BLaER1 treated with 17β-estradiol and CSF1 and Interleukin-3, amounts not matched to agents 10 nM and 100 nM (cell line): ENCODE measurements at regions not wholly inside any gene's neighbourhood (a gene's known extent, or its start where the extent isn't known, plus 50 kb on each side); places are given as distances from the start of the nearest gene placed in this dataset.
"Not testable (repeated sequence)": the region's sequence is repeated elsewhere in the genome, so short reads cannot be mapped to it uniquely, and the experiment has no call there.

Experiments
- H3K27ac ChIP-seq, 11 experiments: shearing (Covaris generic); formaldehyde crosslinking; 2 replicates each; pipeline ENCODE4 v1.8.1; 2022
- H3K27me3 ChIP-seq, 11 experiments: shearing (Covaris generic); formaldehyde crosslinking; 2 replicates each; pipeline ENCODE4 v1.8.1; 2022
- H3K36me3 ChIP-seq, 11 experiments: shearing (Covaris generic); formaldehyde crosslinking; 2 replicates each; pipeline ENCODE4 v1.8.1; 2022
- H3K4me1 ChIP-seq, 10 experiments: shearing (Covaris generic); formaldehyde crosslinking; 2 replicates each; pipeline ENCODE4 v1.8.1; 2022
- H3K4me2 ChIP-seq, 11 experiments: shearing (Covaris generic); formaldehyde crosslinking; 2 replicates each; pipeline ENCODE4 v1.8.1; 2022
- H3K4me3 ChIP-seq, 10 experiments: shearing (Covaris generic); formaldehyde crosslinking; 2 replicates each; pipeline ENCODE4 v1.8.1; 2022
- H3K9ac ChIP-seq, 11 experiments: shearing (Covaris generic); formaldehyde crosslinking; 2 replicates each; pipeline ENCODE4 v1.8.1; 2022
- H3K9me3 ChIP-seq, 11 experiments: shearing (Covaris generic); formaldehyde crosslinking; replicated peaks in 1 of 11; 2 replicates each; pipeline ENCODE4 v1.8.1; 2022
- H4K20me1 ChIP-seq, 11 experiments: shearing (Covaris generic); formaldehyde crosslinking; 2 replicates each; pipeline ENCODE4 v1.8.1; 2022
- Cebpa-rat ChIP-seq, 11 experiments: shearing (Covaris generic); IDR thresholded peaks; 2 replicates each; pipeline ENCODE4 v1.8.1; 2022

- H3K4me1 ChIP-seq = peaks cover 0 to 18% (median 10%) of the 10 kb centered on the region in 10 experiments; a peak in 16 of 20 replicates
- H3K4me2 ChIP-seq = peak overlapping the region in 9 of 11 experiments; percentile 6 to 49 (median 29); a peak in 15 of 22 replicates
- no peak overlapping the region for H3K4me3 ChIP-seq
- TF ChIP-seq Cebpa-rat (IDR thresholded peaks at IDR 0.05) = no peak
- peaks cover 0 to 9% (median 0%) of the 10 kb centered on the region in 11 experiments; a peak in 2 of 22 replicates for H4K20me1 ChIP-seq
- no peak overlapping the region for H3K27ac ChIP-seq
- H3K9me3 ChIP-seq = peaks cover 2 to 40% (median 24%) of the 10 kb centered on the region in 11 experiments; a peak in 18 of 22 replicates
- no peaks in the 10 kb centered on the region for H3K27me3 ChIP-seq
- H3K9ac ChIP-seq = no peak overlapping the region
- peaks cover 0 to 8% (median 3%) of the 10 kb centered on the region in 11 experiments; a peak in 5 of 22 replicates for H3K36me3 ChIP-seq
Measured at GRCh38 chr10:29712108-29712507, 77.3 kb upstream of the SVIL start.

- Histone ChIP-seq H4K20me1 (peaks cover 0 to 9% (median 0%) of the 10 kb centered on the region in 11 experiments; a peak in 2 of 22 replicates), H3K27me3 (no peaks in the 10 kb centered on the region), H3K9ac (no peak overlapping the region), H3K9me3 (peaks cover 10 to 42% (median 22%) of the 10 kb centered on the region in 11 experiments; a peak in 19 of 22 replicates), H3K36me3 (peaks cover 0 to 11% (median 4%) of the 10 kb centered on the region in 11 experiments; a peak in 7 of 22 replicates), H3K4me2 (no peak overlapping the region), H3K4me1 (peaks cover 0 to 18% (median 10%) of the 10 kb centered on the region in 10 experiments; a peak in 16 of 20 replicates), H3K4me3 (no peak overlapping the region), H3K27ac (no peak overlapping the region)
- TF ChIP-seq Cebpa-rat (IDR thresholded peaks at IDR 0.05) = no peak
Measured at GRCh38 chr10:29710128-29710527, 75.4 kb upstream of the SVIL start.

- Histone ChIP-seq H3K9ac (no peak overlapping the region), H3K27ac (no peak overlapping the region), H3K9me3 (peaks cover 10 to 39% (median 19%) of the 10 kb centered on the region in 11 experiments; a peak in 19 of 22 replicates), H3K4me3 (no peak overlapping the region), H3K36me3 (peaks cover 0 to 11% (median 4%) of the 10 kb centered on the region in 11 experiments; a peak in 6 of 22 replicates), H3K4me1 (peaks cover 0 to 16% (median 10%) of the 10 kb centered on the region in 10 experiments; a peak in 16 of 20 replicates), H3K27me3 (no peaks in the 10 kb centered on the region), H4K20me1 (peaks cover 0 to 9% (median 0%) of the 10 kb centered on the region in 11 experiments; a peak in 2 of 22 replicates), H3K4me2 (no peak overlapping the region)
- TF ChIP-seq Cebpa-rat (IDR thresholded peaks at IDR 0.05) = no peak
Measured at GRCh38 chr10:29709484-29710002, 74.8 kb upstream of the SVIL start.

- Histone ChIP-seq H3K9ac (peak overlapping the region in 2 of 11 experiments; percentile 23 to 44; a peak in 2 of 22 replicates), H3K4me3 (no peak overlapping the region), H3K4me2 (peak overlapping the region; percentile 33 to 79 (median 52)), H3K4me1 (peaks cover 18 to 40% (median 35%) of the 10 kb centered on the region in 10 experiments), H4K20me1 (no peaks in the 10 kb centered on the region; a peak in 1 of 22 replicates), H3K27ac (peak overlapping the region in 5 of 11 experiments; percentile 0 to 44 (median 31); a peak in 4 of 22 replicates), H3K27me3 (no peaks in the 10 kb centered on the region), H3K36me3 (peaks cover 0 to 11% (median 0%) of the 10 kb centered on the region in 11 experiments; a peak in 5 of 22 replicates), H3K9me3 (peaks cover 10 to 33% (median 25%) of the 10 kb centered on the region in 11 experiments; a peak in 19 of 22 replicates)
- TF ChIP-seq Cebpa-rat (IDR thresholded peaks at IDR 0.05) = no peak
Measured at GRCh38 chr10:29703271-29703670, 68.5 kb upstream of the SVIL start.

- H3K9me3 ChIP-seq = peaks cover 10 to 29% (median 22%) of the 10 kb centered on the region in 11 experiments; a peak in 19 of 22 replicates
- H3K27me3 ChIP-seq = no peaks in the 10 kb centered on the region
- peaks cover 0 to 11% (median 0%) of the 10 kb centered on the region in 11 experiments; a peak in 5 of 22 replicates for H3K36me3 ChIP-seq
- no peak overlapping the region for H3K4me3 ChIP-seq
- peak overlapping the region; percentile 33 to 79 (median 52) for H3K4me2 ChIP-seq
- peaks cover 18 to 40% (median 35%) of the 10 kb centered on the region in 10 experiments for H3K4me1 ChIP-seq
- peak overlapping the region in 8 of 11 experiments; percentile 4 to 44 (median 24); a peak in 11 of 22 replicates for H3K27ac ChIP-seq
- no peaks in the 10 kb centered on the region; a peak in 1 of 22 replicates for H4K20me1 ChIP-seq
- TF ChIP-seq Cebpa-rat (IDR thresholded peaks at IDR 0.05) = no peak
- peak overlapping the region in 7 of 11 experiments; percentile 15 to 44 (median 23); a peak in 7 of 22 replicates for H3K9ac ChIP-seq
Measured at GRCh38 chr10:29702273-29703164, 67.7 kb upstream of the SVIL start.

- Histone ChIP-seq H3K4me3 (no peak overlapping the region), H4K20me1 (no peaks in the 10 kb centered on the region; a peak in 1 of 22 replicates), H3K27ac (no peak overlapping the region), H3K4me2 (peak overlapping the region in 6 of 11 experiments; percentile 10 to 79 (median 46); a peak in 10 of 22 replicates), H3K9me3 (peaks cover 0 to 23% (median 11%) of the 10 kb centered on the region in 11 experiments; a peak in 17 of 22 replicates), H3K4me1 (peaks cover 18 to 40% (median 35%) of the 10 kb centered on the region in 10 experiments), H3K36me3 (peaks cover 0 to under 1% (median 0%) of the 10 kb centered on the region in 11 experiments; a peak in 1 of 22 replicates), H3K9ac (no peak overlapping the region), H3K27me3 (no peaks in the 10 kb centered on the region)
- TF ChIP-seq Cebpa-rat (IDR thresholded peaks at IDR 0.05) = no peak
Measured at GRCh38 chr10:29701306-29701705, 66.5 kb upstream of the SVIL start.

GRCh38 chr10:29699621-29700020, 64.8 kb upstream of the SVIL start:
- peaks cover 18 to 40% (median 35%) of the 10 kb centered on the region in 10 experiments for H3K4me1 ChIP-seq
- no peaks in the 10 kb centered on the region; a peak in 1 of 22 replicates for H4K20me1 ChIP-seq
- H3K9me3 ChIP-seq = peaks cover 0 to 17% (median 6%) of the 10 kb centered on the region in 11 experiments; a peak in 11 of 22 replicates
- no peak overlapping the region for H3K27ac ChIP-seq
- no peak overlapping the region for H3K9ac ChIP-seq
- no peaks in the 10 kb centered on the region for H3K27me3 ChIP-seq
- H3K4me3 ChIP-seq = no peak overlapping the region
- peaks cover 0 to 5% (median 0%) of the 10 kb centered on the region in 11 experiments; a peak in 1 of 22 replicates for H3K36me3 ChIP-seq
- TF ChIP-seq Cebpa-rat (IDR thresholded peaks at IDR 0.05) = no peak
- no peak overlapping the region for H3K4me2 ChIP-seq

GRCh38 chr10:29698773-29699490, 64.2 kb upstream of the SVIL start:
- TF ChIP-seq Cebpa-rat (IDR thresholded peaks at IDR 0.05) = no peak
- Histone ChIP-seq H3K9me3 (peaks cover 0 to 17% (median 6%) of the 10 kb centered on the region in 11 experiments; a peak in 11 of 22 replicates), H3K36me3 (peaks cover 0 to 6% (median 0%) of the 10 kb centered on the region in 11 experiments; a peak in 1 of 22 replicates), H3K4me2 (no peak overlapping the region), H3K27me3 (no peaks in the 10 kb centered on the region), H3K9ac (no peak overlapping the region), H3K4me3 (no peak overlapping the region), H4K20me1 (no peaks in the 10 kb centered on the region; a peak in 1 of 22 replicates), H3K4me1 (peaks cover 18 to 40% (median 33%) of the 10 kb centered on the region in 10 experiments), H3K27ac (peak overlapping the region in 1 of 11 experiments; percentile 28; a peak in 2 of 22 replicates)

GRCh38 chr10:29696581-29696980, 61.8 kb upstream of the SVIL start:
- H3K27ac ChIP-seq, H3K4me2 ChIP-seq, H4K20me1 ChIP-seq, H3K27me3 ChIP-seq, H3K36me3 ChIP-seq, H3K9ac ChIP-seq, H3K4me3 ChIP-seq: not testable (repeated sequence)
- peaks cover 0 to 17% (median 6%) of the 10 kb centered on the region in 11 experiments; a peak in 11 of 22 replicates for H3K9me3 ChIP-seq
- H3K4me1 ChIP-seq = peaks cover 0 to 23% (median 11%) of the 10 kb centered on the region in 10 experiments; a peak in 13 of 20 replicates
